ENCODE measurements at regions not wholly inside any gene's neighbourhood (a gene's known extent, or its start where the extent isn't known, plus 50 kb on each side); places are given as distances from the start of the nearest gene placed in this dataset.

GRCh38 chr15:94924971-94925598 lies 693.7 kb downstream of the MCTP2 start:
- no peak overlapping the region for H3K4me3 ChIP-seq
- no peaks in the 10 kb centered on the region for H3K4me1 ChIP-seq (replicated peaks)
- no peaks in the 10 kb centered on the region for H3K36me3 ChIP-seq
- WGBS: 79% methylated on average over 9 of the region's 9 CpGs
- intact Hi-C loops (cut with DNase I): no loop called here
- TF ChIP-seq POLR2A (IDR thresholded peaks at IDR 0.05) (no peak), CTCF (IDR thresholded peaks at IDR 0.05) (no peak), POLR2AphosphoS5 (IDR thresholded peaks at IDR 0.05) (no peak)
- no peak overlapping the region for H3K27ac ChIP-seq
- H3K27me3 ChIP-seq (replicated peaks; ENCODE audit: insufficient read depth): no peaks in the 10 kb centered on the region
- no peak for DNase-seq (ENCODE audit: low spot score)
- H3K9me3 ChIP-seq: no peaks in the 10 kb centered on the region

- intact Hi-C loops (cut with DNase I): no loop called here
Observed at GRCh38 chr15:94925680-94926079, 694.3 kb downstream of the MCTP2 start.

GRCh38 chr15:94927003-94927402 lies 695.6 kb downstream of the MCTP2 start:
- intact Hi-C loops (cut with DNase I): no loop called here
- no peak overlapping the region for H3K27ac ChIP-seq
- H3K4me1 ChIP-seq (replicated peaks): no peaks in the 10 kb centered on the region
- no peak overlapping the region for H3K4me3 ChIP-seq
- no peaks in the 10 kb centered on the region for H3K9me3 ChIP-seq
- no peak for DNase-seq (ENCODE audit: low spot score)
- WGBS: 91% methylated on average over 3 of the region's 3 CpGs
- no peaks in the 10 kb centered on the region for H3K36me3 ChIP-seq
- TF ChIP-seq POLR2AphosphoS5 (IDR thresholded peaks at IDR 0.05) (no peak), CTCF (IDR thresholded peaks at IDR 0.05) (no peak), POLR2A (IDR thresholded peaks at IDR 0.05) (no peak)
- H3K27me3 ChIP-seq (replicated peaks; ENCODE audit: insufficient read depth): no peaks in the 10 kb centered on the region

More at GRCh38 chr15:94925680-94926079, 694.3 kb downstream of the MCTP2 start:
- Histone ChIP-seq H3K4me1 (replicated peaks) (no peaks in the 10 kb centered on the region), H3K27ac (no peak overlapping the region), H3K27me3 (replicated peaks; ENCODE audit: insufficient read depth) (no peaks in the 10 kb centered on the region), H3K9me3 (no peaks in the 10 kb centered on the region), H3K36me3 (no peaks in the 10 kb centered on the region), H3K4me3 (no peak overlapping the region)
- DNase-seq (ENCODE audit: low spot score): no peak
- 83% methylated on average over 3 of the region's 3 CpGs for WGBS
- no peak for TF ChIP-seq POLR2A (IDR thresholded peaks at IDR 0.05)
- no peak for TF ChIP-seq POLR2AphosphoS5 (IDR thresholded peaks at IDR 0.05)
- TF ChIP-seq CTCF (IDR thresholded peaks at IDR 0.05): no peak

- DNase-seq (ENCODE audit: low spot score): no peak
- intact Hi-C loops (cut with DNase I): no loop called here
- 72% methylated on average over 3 of the region's 3 CpGs for WGBS
Observed at GRCh38 chr15:94929282-94929681, 697.9 kb downstream of the MCTP2 start.

More at GRCh38 chr15:94929282-94929681, 697.9 kb downstream of the MCTP2 start:
- no peaks in the 10 kb centered on the region for H3K9me3 ChIP-seq
- no peak overlapping the region for H3K27ac ChIP-seq
- no peaks in the 10 kb centered on the region for H3K4me1 ChIP-seq (replicated peaks)
- H3K27me3 ChIP-seq (replicated peaks; ENCODE audit: insufficient read depth): no peaks in the 10 kb centered on the region
- no peak overlapping the region for H3K4me3 ChIP-seq
- H3K36me3 ChIP-seq: no peaks in the 10 kb centered on the region
- TF ChIP-seq CTCF (IDR thresholded peaks at IDR 0.05) (no peak), POLR2AphosphoS5 (IDR thresholded peaks at IDR 0.05) (no peak), POLR2A (IDR thresholded peaks at IDR 0.05) (no peak)
